ENCODE measurements at regions not wholly inside any gene's neighbourhood (a gene's known extent, or its start where the extent isn't known, plus 50 kb on each side); places are given as distances from the start of the nearest gene placed in this dataset.
"Not testable (repeated sequence)": the region's sequence is repeated elsewhere in the genome, so short reads cannot be mapped to it uniquely, and the experiment has no call there.

GRCh38 chr1:223999761-224000160 is 114.2 kb upstream of the FBXO28 start:
- H3K4me3 ChIP-seq (ENCODE audit: severe bottlenecking); H3K36me3 ChIP-seq (ENCODE audit: low read depth); ATAC-seq (ENCODE audit: low read depth); H3K9me3 ChIP-seq (ENCODE audit: severe bottlenecking); H3K27ac ChIP-seq (ENCODE audit: poor library complexity, severe bottlenecking); H3K27me3 ChIP-seq (ENCODE audit: insufficient read depth, poor library complexity, severe bottlenecking); H3K4me1 ChIP-seq (ENCODE audit: insufficient read depth, poor library complexity, severe bottlenecking); DNase-seq (ENCODE audit: low spot score): not testable (repeated sequence)

- not testable (repeated sequence) for H3K9me3 ChIP-seq (ENCODE audit: severe bottlenecking); H3K27ac ChIP-seq (ENCODE audit: poor library complexity, severe bottlenecking); DNase-seq (ENCODE audit: low spot score); H3K27me3 ChIP-seq (ENCODE audit: insufficient read depth, poor library complexity, severe bottlenecking); H3K36me3 ChIP-seq (ENCODE audit: low read depth); H3K4me3 ChIP-seq (ENCODE audit: severe bottlenecking); H3K4me1 ChIP-seq (ENCODE audit: insufficient read depth, poor library complexity, severe bottlenecking)
- peak; percentile 70; the same call in 2 of the 3 replicates for ATAC-seq (ENCODE audit: low read depth)
These were observed 115.0 kb upstream of the FBXO28 start for GRCh38 chr1:223998676-223999455.

- H3K4me3 ChIP-seq (ENCODE audit: severe bottlenecking); ATAC-seq (ENCODE audit: low read depth); H3K9me3 ChIP-seq (ENCODE audit: severe bottlenecking); H3K27ac ChIP-seq (ENCODE audit: poor library complexity, severe bottlenecking); H3K4me1 ChIP-seq (ENCODE audit: insufficient read depth, poor library complexity, severe bottlenecking); H3K27me3 ChIP-seq (ENCODE audit: insufficient read depth, poor library complexity, severe bottlenecking); DNase-seq (ENCODE audit: low spot score); H3K36me3 ChIP-seq (ENCODE audit: low read depth): not testable (repeated sequence)
These were observed 117.5 kb upstream of the FBXO28 start for GRCh38 chr1:223996376-223996775.

GRCh38 chr1:223992456-223993246 is 121.3 kb upstream of the FBXO28 start:
- not testable (repeated sequence) for H3K4me1 ChIP-seq (ENCODE audit: insufficient read depth, poor library complexity, severe bottlenecking); H3K9me3 ChIP-seq (ENCODE audit: severe bottlenecking); H3K36me3 ChIP-seq (ENCODE audit: low read depth); H3K27me3 ChIP-seq (ENCODE audit: insufficient read depth, poor library complexity, severe bottlenecking)
- peak; percentile 99 for ATAC-seq (ENCODE audit: low read depth)
- Histone ChIP-seq H3K4me3 (ENCODE audit: severe bottlenecking) (peak overlapping the region; percentile 47), H3K27ac (ENCODE audit: poor library complexity, severe bottlenecking) (peak overlapping the region; percentile 52)
- DNase-seq (ENCODE audit: low spot score) = peak; percentile 93

GRCh38 chr1:223991297-223991857 is 122.5 kb upstream of the FBXO28 start:
- H3K4me3 ChIP-seq (ENCODE audit: severe bottlenecking); H3K4me1 ChIP-seq (ENCODE audit: insufficient read depth, poor library complexity, severe bottlenecking); H3K27me3 ChIP-seq (ENCODE audit: insufficient read depth, poor library complexity, severe bottlenecking); DNase-seq (ENCODE audit: low spot score); ATAC-seq (ENCODE audit: low read depth); H3K36me3 ChIP-seq (ENCODE audit: low read depth); H3K9me3 ChIP-seq (ENCODE audit: severe bottlenecking); H3K27ac ChIP-seq (ENCODE audit: poor library complexity, severe bottlenecking): not testable (repeated sequence)

GRCh38 chr1:223961985-223962384 is 116.2 kb upstream of the TP53BP2 start:
- not testable (repeated sequence) for H3K4me3 ChIP-seq (ENCODE audit: severe bottlenecking); H3K27ac ChIP-seq (ENCODE audit: poor library complexity, severe bottlenecking); H3K27me3 ChIP-seq (ENCODE audit: insufficient read depth, poor library complexity, severe bottlenecking); H3K36me3 ChIP-seq (ENCODE audit: low read depth); DNase-seq (ENCODE audit: low spot score); H3K4me1 ChIP-seq (ENCODE audit: insufficient read depth, poor library complexity, severe bottlenecking); H3K9me3 ChIP-seq (ENCODE audit: severe bottlenecking); ATAC-seq (ENCODE audit: low read depth)

- H3K27me3 ChIP-seq (ENCODE audit: insufficient read depth, poor library complexity, severe bottlenecking); H3K4me3 ChIP-seq (ENCODE audit: severe bottlenecking); DNase-seq (ENCODE audit: low spot score); ATAC-seq (ENCODE audit: low read depth); H3K36me3 ChIP-seq (ENCODE audit: low read depth); H3K9me3 ChIP-seq (ENCODE audit: severe bottlenecking); H3K4me1 ChIP-seq (ENCODE audit: insufficient read depth, poor library complexity, severe bottlenecking); H3K27ac ChIP-seq (ENCODE audit: poor library complexity, severe bottlenecking): not testable (repeated sequence)
These were observed 107.1 kb upstream of the TP53BP2 start for GRCh38 chr1:223952801-223953200.

- not testable (repeated sequence) for H3K27ac ChIP-seq (ENCODE audit: poor library complexity, severe bottlenecking); H3K4me3 ChIP-seq (ENCODE audit: severe bottlenecking); H3K9me3 ChIP-seq (ENCODE audit: severe bottlenecking); H3K27me3 ChIP-seq (ENCODE audit: insufficient read depth, poor library complexity, severe bottlenecking); H3K4me1 ChIP-seq (ENCODE audit: insufficient read depth, poor library complexity, severe bottlenecking); H3K36me3 ChIP-seq (ENCODE audit: low read depth); DNase-seq (ENCODE audit: low spot score); ATAC-seq (ENCODE audit: low read depth)
These were observed 105.8 kb upstream of the TP53BP2 start for GRCh38 chr1:223951551-223951950.

- ATAC-seq (ENCODE audit: low read depth); DNase-seq (ENCODE audit: low spot score); H3K4me1 ChIP-seq (ENCODE audit: insufficient read depth, poor library complexity, severe bottlenecking); H3K27me3 ChIP-seq (ENCODE audit: insufficient read depth, poor library complexity, severe bottlenecking); H3K4me3 ChIP-seq (ENCODE audit: severe bottlenecking); H3K36me3 ChIP-seq (ENCODE audit: low read depth); H3K9me3 ChIP-seq (ENCODE audit: severe bottlenecking); H3K27ac ChIP-seq (ENCODE audit: poor library complexity, severe bottlenecking): not testable (repeated sequence)
These were observed 104.2 kb upstream of the TP53BP2 start for GRCh38 chr1:223949944-223950343.

GRCh38 chr1:223948041-223948440 is 102.3 kb upstream of the TP53BP2 start:
- H3K36me3 ChIP-seq (ENCODE audit: low read depth) = not testable (repeated sequence)

GRCh38 chr1:223936592-223936991 is 90.8 kb upstream of the TP53BP2 start:
- H3K9me3 ChIP-seq (ENCODE audit: severe bottlenecking); H3K36me3 ChIP-seq (ENCODE audit: low read depth); H3K4me3 ChIP-seq (ENCODE audit: severe bottlenecking); H3K4me1 ChIP-seq (ENCODE audit: insufficient read depth, poor library complexity, severe bottlenecking); H3K27ac ChIP-seq (ENCODE audit: poor library complexity, severe bottlenecking); ATAC-seq (ENCODE audit: low read depth); H3K27me3 ChIP-seq (ENCODE audit: insufficient read depth, poor library complexity, severe bottlenecking); DNase-seq (ENCODE audit: low spot score): not testable (repeated sequence)

More at GRCh38 chr1:223948041-223948440, 102.3 kb upstream of the TP53BP2 start:
- not testable (repeated sequence) for H3K4me3 ChIP-seq (ENCODE audit: severe bottlenecking); DNase-seq (ENCODE audit: low spot score); H3K27me3 ChIP-seq (ENCODE audit: insufficient read depth, poor library complexity, severe bottlenecking); H3K9me3 ChIP-seq (ENCODE audit: severe bottlenecking); H3K4me1 ChIP-seq (ENCODE audit: insufficient read depth, poor library complexity, severe bottlenecking); H3K27ac ChIP-seq (ENCODE audit: poor library complexity, severe bottlenecking); ATAC-seq (ENCODE audit: low read depth)

Data from RWPE2 (cell line).